Hindlimb muscle (tissue), 1 donor: ENCODE measurements at regions not wholly inside any gene's neighbourhood (a gene's known extent, or its start where the extent isn't known, plus 50 kb on each side); places are given as distances from the start of the nearest gene placed in this dataset.
A peak's percentile ranks its signal among the peaks of the same experiment; 100 is the strongest.
"Not testable (repeated sequence)": the region's sequence is repeated elsewhere in the genome, so short reads cannot be mapped to it uniquely, and the experiment has no call there.

Experiments
- DNase-seq: peaks from one replicate; pipeline ENCODE4 v3.0.0-alpha.2; 2013

DNA sequence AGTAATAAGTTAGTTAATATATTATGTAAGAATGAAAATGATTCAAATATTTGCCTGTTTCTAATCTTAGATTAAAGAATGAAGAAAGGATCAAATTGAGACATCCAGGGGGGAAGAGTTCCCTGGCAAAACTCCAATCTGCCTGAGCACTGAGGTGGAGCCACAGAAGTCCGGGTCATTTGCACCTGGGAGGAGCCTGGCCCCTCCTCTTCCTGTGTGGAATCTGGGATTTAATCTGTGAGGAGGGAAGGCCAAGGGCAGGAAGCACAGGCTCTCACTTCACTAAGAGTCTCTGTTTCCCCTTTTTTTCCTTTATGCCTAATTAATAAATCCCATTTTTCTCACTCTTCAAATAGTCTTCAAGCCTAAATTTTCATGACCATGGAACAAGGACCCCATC lies 599.5 kb downstream of the FLRT2 start:
- DNase-seq: no peak

DNA sequence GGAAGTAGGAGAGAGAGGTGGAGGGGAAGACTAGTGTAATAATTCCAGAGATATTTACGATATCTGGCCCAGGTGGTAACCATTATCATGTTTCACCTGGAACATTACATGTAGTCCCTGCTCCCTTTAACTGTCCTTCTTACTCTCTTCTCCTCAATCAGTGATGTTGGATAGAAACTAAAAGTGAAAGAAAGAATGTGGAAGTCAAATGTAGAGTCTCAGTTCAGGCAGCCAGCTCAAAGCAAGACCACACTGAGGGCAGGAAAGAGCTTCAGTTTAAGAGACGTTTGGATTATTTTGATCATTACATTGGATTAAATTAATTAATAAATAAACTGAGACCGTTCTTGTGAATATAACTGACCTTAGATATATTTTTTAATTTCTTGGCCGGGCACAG lies 594.4 kb downstream of the FLRT2 start:
- DNase-seq: no peak

DNA sequence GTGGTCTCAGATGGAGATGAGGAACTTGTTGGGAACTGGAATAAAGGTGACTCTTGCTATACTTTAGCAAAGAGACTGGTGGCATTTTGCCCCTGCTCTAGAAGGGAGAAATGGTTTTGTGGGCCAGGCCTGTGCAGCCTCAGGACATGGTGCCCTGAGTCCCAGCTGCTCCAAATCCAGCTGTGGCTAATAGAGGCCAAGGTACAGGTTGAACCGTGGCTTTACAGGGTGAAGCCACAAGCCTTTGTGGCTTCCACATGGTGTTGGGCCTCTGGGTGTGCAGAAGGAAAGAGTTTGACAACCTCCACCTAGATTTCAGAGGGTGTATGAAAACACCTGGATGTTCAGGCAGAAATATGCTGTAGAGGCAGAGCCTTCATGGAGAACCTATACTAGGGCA lies 586.0 kb downstream of the FLRT2 start:
- no peak for DNase-seq

DNA sequence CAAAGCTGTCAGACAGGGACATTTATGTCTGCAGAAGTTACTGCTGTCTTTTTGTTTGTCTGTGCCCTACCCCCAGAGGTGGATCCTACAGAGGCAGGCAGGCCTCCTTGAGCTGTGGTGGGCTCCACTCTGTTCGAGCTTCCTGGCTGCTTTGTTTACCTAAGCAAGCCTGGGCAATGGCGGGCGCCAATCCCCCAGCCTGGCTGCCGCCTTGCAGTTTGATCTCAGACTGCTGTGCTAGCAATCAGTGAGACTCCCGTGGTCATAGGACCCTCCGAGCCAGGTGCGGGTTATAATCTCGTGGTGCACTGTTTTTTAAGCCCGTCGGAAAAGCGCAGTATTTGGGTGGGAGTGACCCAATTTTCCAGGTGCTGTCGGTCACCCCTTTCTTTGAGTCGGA lies 580.9 kb downstream of the FLRT2 start:
- DNase-seq: not testable (repeated sequence)

DNA sequence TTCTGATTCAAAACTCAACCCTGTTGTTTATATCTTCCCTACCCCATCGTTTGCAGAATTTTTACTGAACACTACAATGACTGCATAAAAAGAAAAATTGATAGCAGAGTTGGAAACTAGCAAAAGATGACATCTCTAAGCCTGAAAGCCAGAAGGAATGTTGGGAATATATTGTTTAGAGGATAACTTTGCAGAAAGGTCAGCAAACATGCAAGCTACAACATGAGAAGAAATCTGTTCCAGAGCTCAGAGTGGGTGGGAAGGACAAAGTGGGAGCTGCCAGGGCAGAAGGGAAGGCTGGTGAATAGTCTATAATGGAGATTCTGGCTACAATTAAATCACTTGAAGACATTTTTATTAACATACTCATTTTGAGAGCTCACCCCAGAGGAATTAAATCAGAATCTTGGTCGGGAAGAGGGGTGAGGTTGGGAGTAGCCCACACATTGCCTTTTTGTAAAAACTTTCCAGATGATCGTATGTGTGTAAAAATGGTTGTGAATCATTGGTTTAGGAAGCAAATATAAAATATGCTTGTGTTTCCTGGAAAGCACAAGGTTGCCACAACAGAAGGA lies 574.8 kb downstream of the FLRT2 start:
- DNase-seq: peak; percentile 10

DNA sequence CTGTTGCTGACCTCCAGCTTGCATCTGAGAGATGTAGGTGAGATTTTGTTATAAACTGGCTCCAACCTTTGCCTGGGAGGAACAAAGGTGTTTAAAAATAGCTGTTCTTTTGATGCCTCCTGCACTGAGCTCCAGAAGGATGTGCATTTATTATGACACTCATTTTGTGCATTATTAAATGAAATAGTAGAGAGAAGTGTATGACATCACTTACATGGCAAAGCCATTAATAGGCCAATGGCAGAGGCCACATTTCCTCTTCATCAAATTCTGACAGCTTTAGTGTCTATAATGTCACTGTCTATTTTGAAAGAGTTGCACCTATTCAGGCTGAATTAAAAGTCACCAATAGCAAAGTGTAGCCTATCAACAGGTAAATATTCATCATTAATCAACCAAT lies 564.6 kb downstream of the FLRT2 start:
- DNase-seq: no peak

DNA sequence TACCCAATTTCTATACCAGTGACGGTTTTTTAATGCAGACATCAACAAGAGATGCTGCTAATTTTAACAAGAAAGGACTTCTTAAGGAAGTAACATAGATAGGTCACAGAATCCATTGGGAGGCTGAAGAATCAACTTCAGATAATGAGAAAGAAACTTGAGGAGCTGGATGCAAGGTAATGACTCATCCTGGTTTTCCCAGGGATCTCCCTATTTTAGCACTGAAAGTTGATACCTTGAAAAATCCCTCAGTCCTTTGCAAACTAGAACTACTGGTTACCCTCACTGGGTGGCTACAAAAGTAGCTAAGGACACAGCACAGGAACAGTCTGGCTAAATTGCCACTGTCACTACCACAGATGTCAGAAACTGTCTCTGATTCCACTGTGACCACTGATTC lies 561.9 kb downstream of the FLRT2 start:
- no peak for DNase-seq

DNA sequence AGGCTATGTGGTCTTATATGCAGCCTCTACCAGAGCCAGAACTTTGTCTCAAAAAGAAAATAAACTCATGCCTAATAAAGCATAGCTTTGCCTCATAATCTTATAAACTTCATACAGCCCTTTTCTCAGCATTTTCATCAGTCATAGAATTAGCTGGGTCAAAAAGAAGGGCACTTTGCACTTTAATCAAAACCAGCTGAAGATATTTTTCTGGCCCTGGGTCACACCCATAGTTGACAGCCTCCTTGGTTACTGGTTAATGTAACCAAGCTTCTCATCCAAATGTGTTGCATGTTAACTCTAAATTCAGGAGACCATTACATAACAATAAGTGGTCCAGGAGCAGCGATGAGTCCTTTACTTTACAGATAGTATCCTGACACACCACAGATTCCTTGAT lies 558.2 kb downstream of the FLRT2 start:
- DNase-seq: no peak

DNA sequence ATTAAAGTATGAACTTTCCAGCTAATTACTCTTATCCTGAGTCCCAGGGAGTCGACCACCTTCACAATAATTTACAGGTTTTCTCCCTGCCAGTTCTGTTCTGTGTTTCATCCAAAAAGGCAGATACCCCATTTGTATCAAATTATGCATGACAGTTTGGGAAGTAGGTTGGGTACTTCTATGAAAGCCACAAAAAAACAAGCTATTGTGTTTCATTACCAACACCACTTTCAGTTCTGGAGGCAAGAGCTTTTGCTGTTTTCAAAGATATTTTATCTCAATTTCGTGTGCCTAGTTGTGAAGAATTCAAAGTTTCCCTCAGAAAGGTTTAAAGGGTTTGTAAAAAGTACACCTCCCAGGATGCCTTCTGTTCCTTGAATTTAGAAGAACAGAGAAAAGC lies 557.4 kb downstream of the FLRT2 start:
- DNase-seq: no peak

DNA sequence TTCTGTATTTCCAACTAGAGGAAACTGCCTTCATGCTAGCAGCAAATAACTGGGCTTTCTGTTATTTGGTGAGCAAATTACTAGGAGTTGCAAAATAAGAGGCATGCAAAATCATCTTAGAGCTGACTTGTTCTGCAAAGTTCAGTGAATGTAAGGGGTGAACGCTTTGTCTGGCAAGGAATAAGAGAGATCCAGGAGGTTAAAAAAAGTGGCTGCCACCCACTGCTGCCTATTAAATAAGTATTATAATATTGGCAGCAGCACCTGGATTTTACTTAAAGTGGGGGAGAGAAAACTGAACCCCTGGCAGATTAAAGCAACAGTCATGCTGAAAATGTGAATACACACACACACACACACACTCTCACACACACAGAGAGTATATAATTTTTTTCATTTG lies 557.0 kb downstream of the FLRT2 start:
- no peak for DNase-seq

DNA sequence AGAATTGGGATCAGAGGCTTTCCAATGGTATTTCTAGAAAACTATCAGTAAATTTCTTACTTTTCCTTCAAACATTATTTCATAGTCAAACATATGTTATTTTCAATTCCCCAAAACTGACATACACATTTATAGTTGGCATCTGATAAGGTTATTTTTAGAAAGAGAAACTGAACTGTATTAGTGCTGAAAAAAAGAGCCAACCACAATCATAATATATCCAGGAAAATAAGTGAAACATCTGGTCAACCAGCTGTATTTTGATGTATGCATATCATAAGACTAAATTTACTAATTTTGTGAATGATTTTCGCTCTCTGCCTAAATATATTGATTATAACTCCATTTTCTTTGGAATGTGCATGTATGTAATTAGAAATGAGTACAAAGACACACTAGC lies 554.2 kb downstream of the FLRT2 start:
- no peak for DNase-seq

DNA sequence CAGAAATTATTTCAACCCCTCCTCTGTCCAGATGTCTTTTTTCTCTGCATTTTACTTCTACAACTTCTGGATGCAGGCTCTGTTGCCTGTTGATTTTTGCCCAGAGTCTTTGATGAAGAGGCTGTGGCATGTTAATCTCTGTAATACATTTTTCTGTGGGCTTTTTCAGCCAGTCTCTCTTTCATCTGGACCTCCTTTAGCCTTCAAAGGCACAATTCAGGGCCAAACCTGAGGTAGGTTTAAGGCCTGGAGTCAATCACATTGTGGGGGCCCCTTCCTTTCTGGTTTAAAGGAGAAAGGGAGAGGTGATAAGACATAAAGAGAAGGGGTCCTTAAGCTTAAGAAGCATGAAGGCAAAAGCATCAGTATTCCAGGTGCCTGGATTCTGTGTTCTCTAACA lies 553.7 kb downstream of the FLRT2 start:
- no peak for DNase-seq

DNA sequence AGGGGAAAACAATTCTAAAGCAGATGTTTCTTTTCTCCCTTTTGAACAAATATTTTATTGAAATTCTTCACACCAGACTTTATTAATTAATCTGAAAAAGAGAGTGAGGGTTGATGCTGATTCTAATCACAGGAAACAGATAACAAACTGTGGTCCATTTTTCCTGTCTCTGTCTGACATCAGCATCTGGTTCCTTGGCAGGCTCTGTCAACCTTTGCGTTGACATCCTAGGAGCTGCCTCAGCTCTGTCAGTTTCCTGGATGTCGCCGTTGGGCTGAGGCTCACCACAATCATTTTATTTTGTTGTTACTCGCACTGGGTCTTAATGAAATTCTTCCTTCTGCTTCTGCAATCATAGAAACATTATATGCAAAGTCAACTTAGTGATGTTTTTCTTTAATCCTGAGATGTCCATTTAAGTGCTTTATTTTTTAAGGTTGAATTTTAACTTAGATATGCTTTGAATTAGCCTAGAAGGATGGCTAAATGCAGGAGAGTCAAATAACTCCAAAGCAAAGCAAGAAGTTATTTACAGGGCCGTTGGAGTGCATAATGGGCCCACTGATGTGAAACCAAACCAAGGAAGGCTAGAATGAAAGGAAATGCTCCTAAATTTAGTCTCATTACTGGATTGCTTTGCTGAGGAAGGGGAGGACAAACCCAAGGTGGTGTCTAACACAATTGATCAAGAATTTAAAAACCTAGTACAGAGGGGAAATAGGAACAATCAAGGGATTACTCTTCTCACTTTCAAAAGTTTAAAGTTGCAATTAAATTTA lies 542.4 kb downstream of the FLRT2 start:
- no peak for DNase-seq

DNA sequence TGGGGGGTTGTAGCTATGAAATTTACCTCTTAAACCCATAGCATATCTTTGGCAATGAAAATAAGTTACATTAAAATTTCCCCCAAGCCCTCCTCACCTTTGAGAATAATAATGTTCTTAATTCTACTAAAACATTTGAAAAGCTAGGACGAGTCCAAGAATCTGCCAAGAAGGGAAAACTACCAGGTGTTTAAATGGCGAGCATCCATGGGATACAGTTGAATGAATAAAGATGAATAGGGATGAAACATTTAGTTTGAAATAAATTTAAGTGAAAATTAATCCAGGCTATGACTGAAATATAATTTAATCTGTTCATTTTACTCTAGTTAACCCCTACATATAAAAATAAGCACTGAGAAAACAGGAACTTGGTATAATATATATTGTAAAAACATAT lies 536.7 kb downstream of the FLRT2 start:
- no peak for DNase-seq

DNA sequence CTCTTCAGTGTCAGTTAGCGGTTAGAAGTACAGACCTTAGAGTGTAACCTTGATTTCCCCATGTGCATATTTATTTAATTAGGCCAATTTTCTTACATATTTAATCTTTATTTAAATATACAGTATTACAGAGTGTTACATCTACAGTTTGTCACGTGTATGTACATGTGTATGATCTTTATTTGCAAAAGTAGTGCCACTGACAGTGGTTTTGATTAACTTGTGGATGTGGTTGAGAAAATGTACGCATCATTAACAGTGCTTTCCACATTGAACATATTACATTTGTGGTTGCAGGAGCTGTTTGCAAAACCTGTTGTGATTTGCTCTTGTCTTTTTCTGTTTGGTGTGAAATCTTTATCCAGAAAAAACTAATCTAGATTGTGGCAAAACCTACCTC lies 535.5 kb downstream of the FLRT2 start:
- DNase-seq: no peak

DNA sequence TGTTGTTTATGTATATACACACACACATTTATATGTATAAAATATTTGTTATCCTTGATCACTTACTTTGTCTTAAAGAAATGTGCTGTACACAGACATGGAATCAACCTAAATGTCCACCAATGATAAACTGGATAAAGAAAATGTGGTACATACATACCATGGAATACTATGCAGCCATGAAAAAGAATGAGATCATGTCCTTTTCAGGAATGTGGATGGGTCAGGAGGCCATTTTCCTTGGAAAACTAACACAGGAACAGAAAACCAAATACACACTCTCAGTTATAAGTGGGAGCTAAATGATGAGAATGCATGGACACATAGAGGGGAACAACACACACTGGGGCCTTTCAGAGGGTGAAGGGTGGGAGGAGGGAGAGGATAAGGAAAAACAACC lies 534.7 kb downstream of the FLRT2 start:
- DNase-seq: not testable (repeated sequence)

DNA sequence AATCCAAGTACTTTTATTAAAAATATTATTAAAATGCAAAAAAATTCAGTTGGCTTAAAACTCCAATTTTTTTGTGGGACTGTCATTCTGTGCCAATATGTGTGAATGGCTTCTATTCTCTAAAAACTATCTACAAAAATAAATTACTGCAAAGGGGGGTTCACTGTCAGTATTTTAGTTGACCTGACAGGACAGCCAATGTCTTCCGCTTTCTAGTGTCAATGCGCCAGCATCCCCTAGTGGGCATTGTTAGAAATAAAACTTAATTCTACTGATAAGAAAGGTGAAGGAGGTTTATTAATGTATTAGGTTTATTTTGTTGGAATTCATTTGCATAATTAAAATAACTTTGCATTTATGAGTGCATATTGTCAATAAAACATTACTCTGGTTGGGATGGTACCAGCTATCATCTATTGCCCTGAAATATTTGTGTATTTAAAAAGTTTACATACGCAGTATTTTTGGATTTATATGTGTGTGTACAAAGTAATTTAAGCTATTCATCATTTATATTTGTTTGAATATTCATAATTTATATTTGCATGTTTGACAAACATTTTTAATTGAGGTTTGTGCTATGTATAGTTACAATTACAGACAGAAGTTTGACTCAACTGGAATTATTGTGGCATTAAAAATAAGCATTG lies 527.2 kb downstream of the FLRT2 start:
- DNase-seq: peak; percentile 51

DNA sequence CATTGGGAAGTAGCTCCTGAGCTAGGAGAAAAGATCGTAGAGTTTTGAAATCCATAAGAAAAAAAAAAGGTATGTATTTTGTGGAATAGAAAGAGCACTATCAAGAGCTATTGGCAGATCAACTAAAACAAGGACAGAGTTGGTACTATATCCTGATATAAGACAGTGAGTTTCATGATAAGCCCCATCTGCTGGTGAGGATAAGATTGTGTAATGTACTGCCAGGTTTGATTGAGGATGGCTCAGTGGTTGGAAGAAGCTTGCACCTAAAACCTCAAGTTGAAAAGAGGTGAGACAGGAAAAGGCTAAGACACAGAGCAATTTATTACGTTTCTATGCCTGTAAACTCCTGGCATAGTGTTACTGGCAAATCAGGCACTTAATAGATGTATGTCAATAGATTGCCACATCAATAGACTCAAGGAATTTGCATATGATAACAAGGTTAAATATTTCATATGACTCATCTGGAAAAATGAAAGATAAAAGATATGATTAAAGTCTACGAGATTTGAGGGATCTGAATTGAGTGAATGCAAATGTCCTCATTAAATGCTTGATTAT lies 525.6 kb downstream of the FLRT2 start:
- no peak for DNase-seq

DNA sequence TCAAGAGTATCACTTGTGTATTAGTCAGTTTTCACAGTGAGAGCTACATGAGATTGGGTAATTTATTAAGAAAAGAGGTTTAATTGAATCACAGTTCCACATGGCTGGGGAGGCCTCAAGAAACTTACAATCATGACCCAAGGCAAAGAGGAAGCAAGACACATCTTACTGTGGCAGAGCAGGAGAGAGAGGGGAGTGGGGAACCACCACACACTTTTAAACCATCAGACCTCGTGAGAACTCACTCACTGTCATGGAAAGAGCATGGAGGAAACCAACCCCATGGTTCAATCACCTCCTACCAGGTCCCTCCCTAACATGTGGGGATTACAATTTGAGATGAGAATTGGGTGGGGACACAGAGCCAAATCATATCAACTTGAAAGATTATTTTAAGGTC lies 522.9 kb downstream of the FLRT2 start:
- no peak for DNase-seq

DNA sequence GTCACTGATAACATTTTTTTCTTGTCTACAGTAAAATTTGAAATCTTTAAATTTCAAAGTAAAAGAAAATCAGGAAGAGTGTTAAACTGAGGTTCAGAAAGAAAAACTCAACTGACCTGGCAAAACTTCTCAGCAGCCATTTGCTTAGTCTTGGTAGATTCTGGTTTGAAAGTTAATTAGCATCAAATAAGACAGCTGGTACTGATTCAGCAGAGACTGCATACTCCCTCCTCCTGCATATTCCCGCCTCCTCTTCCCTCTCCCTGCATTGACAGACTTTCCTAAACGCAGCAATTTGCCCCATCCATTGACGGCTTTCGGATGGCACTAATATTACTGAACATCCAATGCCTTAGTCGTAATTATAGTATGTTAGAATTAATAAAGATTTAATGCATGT lies 520.8 kb downstream of the FLRT2 start:
- no peak for DNase-seq

DNA sequence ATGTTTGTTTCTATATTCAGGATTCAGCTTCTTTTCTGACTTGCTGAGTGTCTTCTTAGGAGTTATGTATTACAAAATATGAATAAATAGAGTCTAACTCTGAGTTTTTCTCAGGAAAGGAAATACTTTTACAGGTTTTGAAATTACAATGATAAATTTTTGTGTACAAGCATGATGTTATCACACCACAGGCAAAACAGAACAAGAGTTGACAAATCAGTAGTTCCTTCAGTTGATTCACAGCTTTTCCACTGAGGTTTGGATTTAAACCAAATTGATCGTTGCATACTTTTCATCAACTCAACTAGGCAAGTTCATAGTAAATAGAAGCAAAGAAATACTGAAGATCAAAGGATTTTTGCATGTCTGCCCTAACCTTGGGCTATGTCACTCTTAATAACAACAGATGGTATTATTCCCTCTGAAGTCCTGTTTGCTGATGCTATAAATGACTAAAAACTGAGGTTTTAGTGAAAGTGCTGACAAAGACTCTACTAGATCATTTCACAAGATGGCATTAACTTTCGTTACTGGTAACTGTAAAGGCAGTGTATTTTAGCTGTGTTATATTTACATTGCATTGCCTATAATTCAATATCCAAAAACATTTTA lies 520.2 kb downstream of the FLRT2 start:
- DNase-seq: no peak

DNA sequence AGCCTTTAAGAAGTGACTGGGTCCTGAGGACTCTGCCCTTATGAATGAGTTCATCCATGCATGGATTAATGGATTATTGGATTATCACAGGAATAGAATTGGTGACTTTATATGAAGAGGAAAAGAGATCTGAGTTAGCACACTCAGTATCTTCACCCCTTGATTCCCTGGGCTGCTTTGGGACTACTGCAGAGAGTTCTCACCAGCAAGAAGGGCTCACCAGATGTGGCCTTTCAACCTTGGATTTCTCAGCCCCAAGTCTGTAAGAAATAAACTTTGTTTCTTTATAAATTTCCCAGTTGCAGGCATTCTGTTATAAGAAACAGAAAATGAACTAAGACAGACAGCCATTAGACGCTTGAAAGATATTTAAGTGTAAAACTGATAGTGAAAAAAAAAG lies 509.2 kb downstream of the FLRT2 start:
- no peak for DNase-seq

DNA sequence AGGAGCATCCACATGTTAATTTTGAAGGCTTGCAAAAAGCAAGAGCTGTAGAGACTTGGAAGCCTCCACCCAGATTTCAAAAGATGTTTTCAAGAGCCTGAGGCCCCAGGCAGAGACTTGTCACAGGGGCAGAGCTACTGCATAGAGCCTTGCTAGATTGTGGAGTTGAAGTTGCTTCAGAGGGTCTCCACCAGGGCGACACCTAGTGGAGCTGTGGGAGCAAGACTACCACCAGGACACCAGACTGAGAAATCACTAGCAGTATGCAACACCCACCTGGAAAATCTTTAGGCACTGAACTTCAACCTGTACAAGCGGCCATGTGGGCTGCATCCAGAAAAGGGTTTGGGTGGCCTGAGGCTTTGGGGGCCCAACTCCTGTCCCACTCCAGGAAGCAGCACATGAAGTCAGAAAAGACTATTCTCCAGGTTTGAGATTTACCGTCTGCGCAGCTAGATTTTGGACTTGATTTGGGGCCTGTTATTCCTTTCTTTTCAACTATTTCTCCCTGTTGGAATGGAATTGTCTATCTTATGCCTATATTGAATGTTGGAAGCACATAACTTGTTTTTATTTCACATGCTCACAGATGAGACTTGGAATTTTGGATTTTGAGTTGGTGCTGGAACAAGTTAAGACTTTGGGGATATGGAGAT lies 508.6 kb downstream of the FLRT2 start:
- DNase-seq: peak; percentile 38
